ENCODE measurements at regions not wholly inside any gene's neighbourhood (a gene's known extent, or its start where the extent isn't known, plus 50 kb on each side); places are given as distances from the start of the nearest gene placed in this dataset.
A peak's percentile ranks its signal among the peaks of the same experiment; 100 is the strongest.

DNA sequence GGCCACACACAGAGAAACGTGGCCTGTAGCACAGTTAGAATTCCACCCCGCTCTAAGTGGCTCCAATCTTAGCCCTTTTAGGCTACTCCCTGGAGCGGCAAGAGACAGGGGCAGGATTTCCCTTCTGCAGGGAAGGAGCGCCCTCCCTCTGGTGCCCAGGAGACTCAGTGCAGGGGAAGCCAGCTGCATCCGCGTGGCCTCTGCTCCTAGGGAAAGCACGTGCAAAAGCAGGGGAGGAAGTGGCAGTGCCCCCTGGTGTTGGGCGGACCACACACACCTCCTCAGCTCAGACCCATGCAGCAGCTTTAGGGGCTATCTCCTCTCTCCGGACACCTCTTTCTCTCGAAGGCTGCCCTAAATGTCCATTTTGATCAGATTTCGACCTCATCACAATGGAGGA, 50.0 kb downstream of the SPRING1 start:
- TF ChIP-seq, protein P1, sequence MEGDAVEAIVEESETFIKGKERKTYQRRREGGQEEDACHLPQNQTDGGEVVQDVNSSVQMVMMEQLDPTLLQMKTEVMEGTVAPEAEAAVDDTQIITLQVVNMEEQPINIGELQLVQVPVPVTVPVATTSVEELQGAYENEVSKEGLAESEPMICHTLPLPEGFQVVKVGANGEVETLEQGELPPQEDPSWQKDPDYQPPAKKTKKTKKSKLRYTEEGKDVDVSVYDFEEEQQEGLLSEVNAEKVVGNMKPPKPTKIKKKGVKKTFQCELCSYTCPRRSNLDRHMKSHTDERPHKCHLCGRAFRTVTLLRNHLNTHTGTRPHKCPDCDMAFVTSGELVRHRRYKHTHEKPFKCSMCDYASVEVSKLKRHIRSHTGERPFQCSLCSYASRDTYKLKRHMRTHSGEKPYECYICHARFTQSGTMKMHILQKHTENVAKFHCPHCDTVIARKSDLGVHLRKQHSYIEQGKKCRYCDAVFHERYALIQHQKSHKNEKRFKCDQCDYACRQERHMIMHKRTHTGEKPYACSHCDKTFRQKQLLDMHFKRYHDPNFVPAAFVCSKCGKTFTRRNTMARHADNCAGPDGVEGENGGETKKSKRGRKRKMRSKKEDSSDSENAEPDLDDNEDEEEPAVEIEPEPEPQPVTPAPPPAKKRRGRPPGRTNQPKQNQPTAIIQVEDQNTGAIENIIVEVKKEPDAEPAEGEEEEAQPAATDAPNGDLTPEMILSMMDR (IDR thresholded peaks at IDR 0.05; ENCODE audit: insufficient read depth, low read length), result peak; percentile 56
- peak; percentile 82 for TF ChIP-seq POLR2AphosphoS5 (IDR thresholded peaks at IDR 0.05; ENCODE audit: low read depth)

Measured in HL-60 (cell line).